ENCODE measurements at regions not wholly inside any gene's neighbourhood (a gene's known extent, or its start where the extent isn't known, plus 50 kb on each side); places are given as distances from the start of the nearest gene placed in this dataset.

DNA sequence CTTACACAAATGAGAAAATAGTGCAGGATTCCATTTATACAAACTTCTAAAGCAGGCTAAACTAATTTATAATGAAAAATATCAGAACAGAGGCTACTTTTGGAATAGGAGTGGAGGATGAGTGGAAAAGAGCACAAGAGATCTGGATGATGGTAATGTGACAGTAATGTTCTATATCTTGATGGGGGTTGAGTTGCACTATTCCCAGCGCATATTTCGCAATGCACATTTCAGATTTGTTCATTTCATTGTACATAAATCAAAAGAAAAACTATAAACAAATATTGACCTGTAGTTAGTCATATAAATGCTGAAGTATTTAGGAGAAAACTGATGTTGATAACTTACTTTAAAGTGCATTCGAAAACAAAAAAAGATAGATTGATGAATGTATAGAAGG, 177.0 kb upstream of the MAOA start:
- Histone ChIP-seq H3K27me3 (peaks cover 0 to 2% (median 0%) of the 10 kb centered on the region in 3 donors), H3K4me3 (no peak overlapping the region), H3K4me1 (no peaks in the 10 kb centered on the region), H3K27ac (no peak overlapping the region), H3K36me3 (no peaks in the 10 kb centered on the region), H3K9me3 (no peaks in the 10 kb centered on the region)
- TF ChIP-seq CTCF (IDR thresholded peaks at IDR 0.05 in 4 of 5, conservative IDR thresholded peaks at IDR 0.05 in 1 of 5) (no peak), POLR2A (IDR thresholded peaks at IDR 0.05) (no peak)
- no peak for DNase-seq
- ATAC-seq: no peak
- in situ Hi-C loops (cut with MboI; ENCODE audit: low sequenced_read_pairs in 4 of 4) (no loop called here), intact Hi-C loops (cut with DNase I; ENCODE audit: low total_unique reads) (no loop called here)

GRCh38 chrX:43479850-43480249, 176.2 kb upstream of the MAOA start:
- intact Hi-C loops (cut with DNase I; ENCODE audit: low total_unique reads) (no loop called here), in situ Hi-C loops (cut with MboI; ENCODE audit: low sequenced_read_pairs in 4 of 4) (no loop called here)
- H3K36me3 ChIP-seq: no peaks in the 10 kb centered on the region
- H3K4me3 ChIP-seq: no peak overlapping the region
- no peak for DNase-seq
- H3K27me3 ChIP-seq: peaks cover 0 to 2% (median 0%) of the 10 kb centered on the region in 3 donors
- no peaks in the 10 kb centered on the region for H3K4me1 ChIP-seq
- H3K9me3 ChIP-seq: no peaks in the 10 kb centered on the region
- TF ChIP-seq CTCF (IDR thresholded peaks at IDR 0.05 in 4 of 5, conservative IDR thresholded peaks at IDR 0.05 in 1 of 5) (no peak), POLR2A (IDR thresholded peaks at IDR 0.05) (no peak)
- no peak overlapping the region for H3K27ac ChIP-seq
- ATAC-seq: no peak

- peaks cover 0 to 2% (median 0%) of the 10 kb centered on the region in 3 donors for H3K27me3 ChIP-seq
- no peak overlapping the region for H3K27ac ChIP-seq
- TF ChIP-seq CTCF (IDR thresholded peaks at IDR 0.05 in 4 of 5, conservative IDR thresholded peaks at IDR 0.05 in 1 of 5): no peak
- TF ChIP-seq POLR2A (IDR thresholded peaks at IDR 0.05): no peak
These were observed 174.5 kb upstream of the MAOA start for GRCh38 chrX:43481576-43481975.

DNA sequence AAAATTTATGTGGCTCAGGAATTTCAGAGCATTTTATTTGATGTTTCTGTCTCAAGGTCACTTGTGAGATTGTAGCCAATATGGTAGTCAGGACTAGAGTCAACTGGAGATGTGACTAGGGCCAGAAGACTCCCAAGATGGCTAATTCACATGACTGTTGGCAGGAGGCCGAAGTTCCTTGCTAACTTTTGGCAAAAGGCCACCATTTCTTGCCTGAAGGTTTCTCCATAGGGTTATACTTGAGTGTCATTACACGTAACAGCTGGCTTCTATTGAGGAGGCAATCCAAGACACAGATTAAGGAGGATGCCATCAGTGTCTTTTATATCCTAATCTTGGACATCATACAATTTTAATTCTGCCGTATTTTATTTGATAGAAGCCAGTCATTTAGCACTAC, 162.3 kb upstream of the MAOA start:
- intact Hi-C loops (cut with DNase I; ENCODE audit: low total_unique reads) (no loop called here), in situ Hi-C loops (cut with MboI; ENCODE audit: low sequenced_read_pairs in 4 of 4) (no loop called here)
- Histone ChIP-seq H3K36me3 (no peaks in the 10 kb centered on the region), H3K4me1 (no peaks in the 10 kb centered on the region), H3K4me3 (no peak overlapping the region), H3K27me3 (no peaks in the 10 kb centered on the region), H3K9me3 (no peaks in the 10 kb centered on the region), H3K27ac (no peak overlapping the region)
- ATAC-seq (no peak), DNase-seq (no peak)
- no peak for TF ChIP-seq POLR2A (IDR thresholded peaks at IDR 0.05)
- no peak for TF ChIP-seq CTCF (IDR thresholded peaks at IDR 0.05 in 4 of 5, conservative IDR thresholded peaks at IDR 0.05 in 1 of 5)

More at GRCh38 chrX:43481576-43481975, 174.5 kb upstream of the MAOA start:
- Histone ChIP-seq H3K4me3 (no peak overlapping the region), H3K4me1 (no peaks in the 10 kb centered on the region), H3K36me3 (no peaks in the 10 kb centered on the region), H3K9me3 (no peaks in the 10 kb centered on the region)
- in situ Hi-C loops (cut with MboI; ENCODE audit: low sequenced_read_pairs in 4 of 4): no loop called here
- ATAC-seq (no peak), DNase-seq (no peak)
- intact Hi-C loops (cut with DNase I; ENCODE audit: low total_unique reads): no loop called here

- no peaks in the 10 kb centered on the region for H3K9me3 ChIP-seq
- no peak for TF ChIP-seq POLR2A (IDR thresholded peaks at IDR 0.05)
- TF ChIP-seq CTCF (IDR thresholded peaks at IDR 0.05 in 4 of 5, conservative IDR thresholded peaks at IDR 0.05 in 1 of 5): no peak
These were observed 155.9 kb upstream of the MAOA start for GRCh38 chrX:43500246-43500645.

More at GRCh38 chrX:43500246-43500645, 155.9 kb upstream of the MAOA start:
- DNase-seq: no peak
- no peak overlapping the region for H3K4me3 ChIP-seq
- intact Hi-C loops (cut with DNase I; ENCODE audit: low total_unique reads): no loop called here
- H3K4me1 ChIP-seq: no peaks in the 10 kb centered on the region
- in situ Hi-C loops (cut with MboI; ENCODE audit: low sequenced_read_pairs in 4 of 4): no loop called here
- no peaks in the 10 kb centered on the region for H3K36me3 ChIP-seq
- H3K27ac ChIP-seq: no peak overlapping the region
- no peak for ATAC-seq
- no peaks in the 10 kb centered on the region for H3K27me3 ChIP-seq
